Liver (tissue), 8 donors: ENCODE measurements at regions not wholly inside any gene's neighbourhood (a gene's known extent, or its start where the extent isn't known, plus 50 kb on each side); places are given as distances from the start of the nearest gene placed in this dataset.

ENCODE experiments used
- DNase-seq: peaks from one replicate; pipeline ENCODE4 v3.0.0-alpha.2; 2017; ENCODE audit warnings: low spot score
- H3K27ac ChIP-seq, 2 donors: one replicate each; pipeline ENCODE4 v1.7.0; 2013; ENCODE audit warnings: inconsistent platforms in 2 of 2, low read length in 2 of 2, control low read depth in 1 of 2, low read depth in 1 of 2, mild to moderate bottlenecking in 1 of 2
- H3K27me3 ChIP-seq, 4 donors: one replicate each; pipeline versions ENCODE4 v1.6.1 to v1.7.0; 2013; ENCODE audit warnings: low read length in 3 of 4, inconsistent platforms in 1 of 4, mild to moderate bottlenecking in 1 of 4, moderate library complexity in 1 of 4; ENCODE audit not compliant: control insufficient read depth in 4 of 4, insufficient read depth in 4 of 4
- H3K36me3 ChIP-seq, 4 donors: one replicate each; pipeline versions ENCODE4 v1.6.1 to v1.7.0; 2013; ENCODE audit warnings: low read length in 3 of 4, mild to moderate bottlenecking in 3 of 4, low read depth in 1 of 4, moderate library complexity in 1 of 4; ENCODE audit not compliant: control insufficient read depth in 4 of 4, insufficient read depth in 3 of 4
- H3K4me1 ChIP-seq, 4 donors: one replicate each; pipeline versions ENCODE4 v1.6.1 to v1.7.0; 2013; ENCODE audit warnings: low read length in 3 of 4, mild to moderate bottlenecking in 3 of 4, moderate library complexity in 1 of 4; ENCODE audit not compliant: control insufficient read depth in 4 of 4, insufficient read depth in 4 of 4
- H3K4me3 ChIP-seq, 3 donors: one replicate each; pipeline versions ENCODE4 v1.6.1 to v1.7.0; 2013; ENCODE audit warnings: low read length in 3 of 3, control low read depth in 1 of 3, low read depth in 1 of 3, mild to moderate bottlenecking in 1 of 3
- H3K9ac ChIP-seq, 2 donors: one replicate each; pipeline ENCODE4 v1.7.0; 2013; ENCODE audit warnings: low read length in 2 of 2, mild to moderate bottlenecking in 2 of 2, moderate library complexity in 2 of 2, control low read depth in 1 of 2, low read depth in 1 of 2
- H3K9me3 ChIP-seq, 4 donors: one replicate each; pipeline versions ENCODE4 v1.6.1 to v1.7.0; 2013; ENCODE audit warnings: low read length in 3 of 4; ENCODE audit not compliant: control insufficient read depth in 4 of 4
- EGR1 ChIP-seq, 2 donors: IDR thresholded peaks; 2 replicates each; pipeline ENCODE4 v1.6.1; 2016 to 2018; ENCODE audit warnings: antibody characterized with exemption in 2 of 2, low read depth in 2 of 2
- FOXA1 ChIP-seq: IDR thresholded peaks from 2 replicates; pipeline ENCODE4 v1.6.1; 2016; ENCODE audit warnings: antibody characterized with exemption
- FOXA2 ChIP-seq: IDR thresholded peaks from 2 replicates; pipeline ENCODE4 v1.6.1; 2016; ENCODE audit warnings: antibody characterized with exemption
- GABPA ChIP-seq, 2 donors: IDR thresholded peaks in 1 of 2; conservative IDR thresholded peaks in 1 of 2; 2 replicates each; pipeline ENCODE4 v1.6.1; 2016; ENCODE audit warnings: antibody characterized with exemption in 2 of 2, mild to moderate bottlenecking in 1 of 2, moderate library complexity in 1 of 2
- HNF4A ChIP-seq, 2 donors: conservative IDR thresholded peaks; 2 replicates each; pipeline ENCODE4 v1.6.1; 2016; ENCODE audit warnings: antibody characterized with exemption in 2 of 2, mild to moderate bottlenecking in 2 of 2
- HNF4G ChIP-seq: IDR thresholded peaks from 2 replicates; pipeline ENCODE4 v1.6.1; 2016; ENCODE audit warnings: antibody characterized with exemption
- JUND ChIP-seq, 2 donors: IDR thresholded peaks; 2 replicates each; pipeline ENCODE4 v1.6.1; 2016; ENCODE audit warnings: antibody characterized with exemption in 2 of 2
- MAX ChIP-seq: IDR thresholded peaks from 2 replicates; pipeline ENCODE4 v1.6.1; 2016; ENCODE audit warnings: antibody characterized with exemption
- NR2F2 ChIP-seq: IDR thresholded peaks from 2 replicates; pipeline ENCODE4 v1.6.1; 2016; ENCODE audit warnings: antibody characterized with exemption
- RAD21 ChIP-seq, 2 donors: IDR thresholded peaks; 2 replicates each; pipeline ENCODE4 v1.6.1; 2016; ENCODE audit warnings: antibody characterized with exemption in 2 of 2, mild to moderate bottlenecking in 2 of 2
- REST ChIP-seq: IDR thresholded peaks from 2 replicates; pipeline ENCODE4 v1.6.1; 2016; ENCODE audit warnings: antibody characterized with exemption, mild to moderate bottlenecking
- RXRA ChIP-seq, 2 donors: IDR thresholded peaks; 2 replicates each; pipeline ENCODE4 v1.6.1; 2017 to 2018; ENCODE audit warnings: antibody characterized with exemption in 2 of 2, mild to moderate bottlenecking in 1 of 2
- SP1 ChIP-seq: IDR thresholded peaks from 2 replicates; pipeline ENCODE4 v1.6.1; 2018; ENCODE audit warnings: antibody characterized with exemption, mild to moderate bottlenecking
- TAF1 ChIP-seq: conservative IDR thresholded peaks from 2 replicates; pipeline ENCODE4 v1.6.1; 2016; ENCODE audit warnings: antibody characterized with exemption, mild to moderate bottlenecking
- YY1 ChIP-seq: IDR thresholded peaks from 2 replicates; pipeline ENCODE4 v1.6.1; 2016; ENCODE audit warnings: antibody characterized with exemption, mild to moderate bottlenecking
- WGBS: extraction: QIAGEN DNeasy Blood & Tissue Kit; methylation state at CpG from one replicate; pipeline ENCODE4 v1.1.7; 2013; 5-methylcytosine and 5-hydroxymethylcytosine counted together
- TF ChIP-seq, protein P1 (sequence below): IDR thresholded peaks from 2 replicates; pipeline ENCODE4 v1.6.1; 2016; ENCODE audit warnings: antibody characterized with exemption
- TF ChIP-seq, protein P2 (sequence below): fragments of 150-350 bp; IDR thresholded peaks from 2 replicates; pipeline ENCODE4 v1.5.1; 2017; ENCODE audit warnings: improper control_type of control experiment, low read depth, low read length; ENCODE audit not compliant: missing input control
- TF ChIP-seq, protein P3 (sequence below): IDR thresholded peaks from 2 replicates; pipeline ENCODE4 v1.6.1; 2016; ENCODE audit warnings: antibody characterized with exemption
- donor health status: healthy.
- donor health status: healthy.
- donor health status: healthy.
- donor health status: healthy.
- donor health status: healthy.

GRCh38 chr12:16807731-16808130 is 201.8 kb upstream of the LMO3 start:
- Histone ChIP-seq H3K27me3 (peaks cover 0 to 2% (median 0%) of the 10 kb centered on the region in 4 donors), H3K9ac (no peak overlapping the region), H3K4me1 (no peaks in the 10 kb centered on the region), H3K36me3 (no peaks in the 10 kb centered on the region), H3K27ac (no peak overlapping the region), H3K9me3 (no peaks in the 10 kb centered on the region), H3K4me3 (no peak overlapping the region)
- 85% methylated on average over 4 of the region's 4 CpGs for WGBS
- no peak for DNase-seq
- TF ChIP-seq REST (no peak), MAX (no peak), SP1 (no peak), HNF4G (no peak), FOXA2 (no peak), GABPA (IDR thresholded peaks at IDR 0.05 in 1 of 2, conservative IDR thresholded peaks at IDR 0.05 in 1 of 2) (no peak), RAD21 (IDR thresholded peaks at IDR 0.05) (no peak), EGR1 (IDR thresholded peaks at IDR 0.05; ENCODE audit: low read depth in 2 of 2) (no peak), FOXA1 (no peak), TAF1 (no peak), RXRA (IDR thresholded peaks at IDR 0.05) (no peak), JUND (IDR thresholded peaks at IDR 0.05) (no peak), HNF4A (conservative IDR thresholded peaks at IDR 0.05) (no peak), NR2F2 (no peak)
- TF ChIP-seq, protein P1, sequence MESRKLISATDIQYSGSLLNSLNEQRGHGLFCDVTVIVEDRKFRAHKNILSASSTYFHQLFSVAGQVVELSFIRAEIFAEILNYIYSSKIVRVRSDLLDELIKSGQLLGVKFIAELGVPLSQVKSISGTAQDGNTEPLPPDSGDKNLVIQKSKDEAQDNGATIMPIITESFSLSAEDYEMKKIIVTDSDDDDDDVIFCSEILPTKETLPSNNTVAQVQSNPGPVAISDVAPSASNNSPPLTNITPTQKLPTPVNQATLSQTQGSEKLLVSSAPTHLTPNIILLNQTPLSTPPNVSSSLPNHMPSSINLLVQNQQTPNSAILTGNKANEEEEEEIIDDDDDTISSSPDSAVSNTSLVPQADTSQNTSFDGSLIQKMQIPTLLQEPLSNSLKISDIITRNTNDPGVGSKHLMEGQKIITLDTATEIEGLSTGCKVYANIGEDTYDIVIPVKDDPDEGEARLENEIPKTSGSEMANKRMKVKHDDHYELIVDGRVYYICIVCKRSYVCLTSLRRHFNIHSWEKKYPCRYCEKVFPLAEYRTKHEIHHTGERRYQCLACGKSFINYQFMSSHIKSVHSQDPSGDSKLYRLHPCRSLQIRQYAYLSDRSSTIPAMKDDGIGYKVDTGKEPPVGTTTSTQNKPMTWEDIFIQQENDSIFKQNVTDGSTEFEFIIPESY: no peak
- TF ChIP-seq, protein P2, sequence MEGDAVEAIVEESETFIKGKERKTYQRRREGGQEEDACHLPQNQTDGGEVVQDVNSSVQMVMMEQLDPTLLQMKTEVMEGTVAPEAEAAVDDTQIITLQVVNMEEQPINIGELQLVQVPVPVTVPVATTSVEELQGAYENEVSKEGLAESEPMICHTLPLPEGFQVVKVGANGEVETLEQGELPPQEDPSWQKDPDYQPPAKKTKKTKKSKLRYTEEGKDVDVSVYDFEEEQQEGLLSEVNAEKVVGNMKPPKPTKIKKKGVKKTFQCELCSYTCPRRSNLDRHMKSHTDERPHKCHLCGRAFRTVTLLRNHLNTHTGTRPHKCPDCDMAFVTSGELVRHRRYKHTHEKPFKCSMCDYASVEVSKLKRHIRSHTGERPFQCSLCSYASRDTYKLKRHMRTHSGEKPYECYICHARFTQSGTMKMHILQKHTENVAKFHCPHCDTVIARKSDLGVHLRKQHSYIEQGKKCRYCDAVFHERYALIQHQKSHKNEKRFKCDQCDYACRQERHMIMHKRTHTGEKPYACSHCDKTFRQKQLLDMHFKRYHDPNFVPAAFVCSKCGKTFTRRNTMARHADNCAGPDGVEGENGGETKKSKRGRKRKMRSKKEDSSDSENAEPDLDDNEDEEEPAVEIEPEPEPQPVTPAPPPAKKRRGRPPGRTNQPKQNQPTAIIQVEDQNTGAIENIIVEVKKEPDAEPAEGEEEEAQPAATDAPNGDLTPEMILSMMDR: no peak
- TF ChIP-seq, protein P3, sequence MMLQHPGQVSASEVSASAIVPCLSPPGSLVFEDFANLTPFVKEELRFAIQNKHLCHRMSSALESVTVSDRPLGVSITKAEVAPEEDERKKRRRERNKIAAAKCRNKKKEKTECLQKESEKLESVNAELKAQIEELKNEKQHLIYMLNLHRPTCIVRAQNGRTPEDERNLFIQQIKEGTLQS: no peak

- 47% methylated on average over 1 of the region's 1 CpG for WGBS
- no peaks in the 10 kb centered on the region for H3K9me3 ChIP-seq
- H3K27me3 ChIP-seq: peaks cover 0 to 3% (median 0%) of the 10 kb centered on the region in 4 donors
- DNase-seq: no peak
- no peak overlapping the region for H3K27ac ChIP-seq
- H3K9ac ChIP-seq: no peak overlapping the region
- no peaks in the 10 kb centered on the region for H3K4me1 ChIP-seq
- no peak overlapping the region for H3K4me3 ChIP-seq
- TF ChIP-seq EGR1 (IDR thresholded peaks at IDR 0.05; ENCODE audit: low read depth in 2 of 2) (no peak), FOXA1 (no peak), RAD21 (IDR thresholded peaks at IDR 0.05) (no peak), JUND (IDR thresholded peaks at IDR 0.05) (no peak), RXRA (IDR thresholded peaks at IDR 0.05) (no peak), YY1 (no peak), HNF4G (no peak)
- TF ChIP-seq, protein P3: no peak
- H3K36me3 ChIP-seq: no peaks in the 10 kb centered on the region
Observed at GRCh38 chr12:16796168-16796567, 190.2 kb upstream of the LMO3 start.
